ENCODE measurements at regions not wholly inside any gene's neighbourhood (a gene's known extent, or its start where the extent isn't known, plus 50 kb on each side); places are given as distances from the start of the nearest gene placed in this dataset.

DNA sequence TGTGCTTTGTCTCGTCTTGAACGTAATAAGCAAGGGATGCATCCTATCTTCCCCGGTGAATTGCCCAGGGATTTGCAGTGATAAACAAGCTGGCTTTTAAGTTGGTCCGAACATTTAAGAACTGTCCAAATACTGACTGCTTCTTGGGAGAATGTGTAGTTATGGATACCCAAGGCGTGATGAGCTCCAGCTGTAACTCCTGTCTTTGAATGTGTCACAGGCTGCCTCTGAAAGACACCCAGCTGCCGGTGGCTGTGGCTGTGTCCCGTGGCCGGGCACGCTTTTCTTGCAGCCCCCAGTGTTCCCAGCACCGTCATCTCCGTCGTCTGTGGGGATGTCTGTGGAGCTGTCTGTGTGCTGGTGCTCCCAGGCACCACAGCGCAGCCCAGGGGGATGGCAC is 118.1 kb downstream of the GLRX3 start:
- no peaks in the 10 kb centered on the region for H3K27me3 ChIP-seq (ENCODE audit: insufficient read depth, low read depth)
- H3K4me3 ChIP-seq (IDR thresholded peaks at IDR 0.05; ENCODE audit: insufficient read depth, low read depth, low read length): no peak overlapping the region
- H4K20me1 ChIP-seq (ENCODE audit: insufficient read depth): no peaks in the 10 kb centered on the region
- TF ChIP-seq, protein P1, sequence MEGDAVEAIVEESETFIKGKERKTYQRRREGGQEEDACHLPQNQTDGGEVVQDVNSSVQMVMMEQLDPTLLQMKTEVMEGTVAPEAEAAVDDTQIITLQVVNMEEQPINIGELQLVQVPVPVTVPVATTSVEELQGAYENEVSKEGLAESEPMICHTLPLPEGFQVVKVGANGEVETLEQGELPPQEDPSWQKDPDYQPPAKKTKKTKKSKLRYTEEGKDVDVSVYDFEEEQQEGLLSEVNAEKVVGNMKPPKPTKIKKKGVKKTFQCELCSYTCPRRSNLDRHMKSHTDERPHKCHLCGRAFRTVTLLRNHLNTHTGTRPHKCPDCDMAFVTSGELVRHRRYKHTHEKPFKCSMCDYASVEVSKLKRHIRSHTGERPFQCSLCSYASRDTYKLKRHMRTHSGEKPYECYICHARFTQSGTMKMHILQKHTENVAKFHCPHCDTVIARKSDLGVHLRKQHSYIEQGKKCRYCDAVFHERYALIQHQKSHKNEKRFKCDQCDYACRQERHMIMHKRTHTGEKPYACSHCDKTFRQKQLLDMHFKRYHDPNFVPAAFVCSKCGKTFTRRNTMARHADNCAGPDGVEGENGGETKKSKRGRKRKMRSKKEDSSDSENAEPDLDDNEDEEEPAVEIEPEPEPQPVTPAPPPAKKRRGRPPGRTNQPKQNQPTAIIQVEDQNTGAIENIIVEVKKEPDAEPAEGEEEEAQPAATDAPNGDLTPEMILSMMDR (conservative IDR thresholded peaks at IDR 0.05; ENCODE audit: low read depth, low read length): no peak
- no peak overlapping the region for H3K9ac ChIP-seq
- H3K4me2 ChIP-seq: no peak overlapping the region
- H2AFZ ChIP-seq (ENCODE audit: low read depth): no peak overlapping the region
- no peak overlapping the region for H3K27ac ChIP-seq
- no peaks in the 10 kb centered on the region for H3K79me2 ChIP-seq (ENCODE audit: insufficient read depth, low read depth)
- H3K36me3 ChIP-seq (ENCODE audit: insufficient read depth): no peaks in the 10 kb centered on the region
- H3K4me1 ChIP-seq (ENCODE audit: low read depth, poor library complexity, severe bottlenecking): no peaks in the 10 kb centered on the region

DNA sequence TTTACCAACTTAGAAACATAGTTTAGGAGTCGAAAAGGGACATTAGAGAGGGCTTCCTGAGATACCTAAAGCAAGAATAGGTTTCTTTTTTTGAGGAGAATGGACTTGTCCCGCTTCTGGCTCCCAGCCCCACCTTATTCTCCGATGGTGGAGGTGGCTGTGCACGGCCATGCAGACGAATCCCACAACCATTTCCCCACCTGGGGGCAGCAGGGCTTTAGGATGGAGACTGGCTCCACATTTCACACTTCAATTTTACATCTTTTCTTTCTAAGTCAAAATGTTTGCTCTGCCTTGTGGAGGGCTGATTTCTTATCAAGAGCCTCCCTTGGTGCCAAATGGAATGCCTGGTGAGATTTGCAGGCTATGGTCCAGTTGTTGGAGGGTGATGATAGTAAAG is 118.5 kb downstream of the GLRX3 start:
- Histone ChIP-seq H3K79me2 (ENCODE audit: insufficient read depth, low read depth) (no peaks in the 10 kb centered on the region), H3K27ac (no peak overlapping the region), H3K4me3 (IDR thresholded peaks at IDR 0.05; ENCODE audit: insufficient read depth, low read depth, low read length) (no peak overlapping the region), H3K36me3 (ENCODE audit: insufficient read depth) (no peaks in the 10 kb centered on the region), H2AFZ (ENCODE audit: low read depth) (no peak overlapping the region), H3K4me2 (no peak overlapping the region), H3K27me3 (ENCODE audit: insufficient read depth, low read depth) (no peaks in the 10 kb centered on the region), H3K4me1 (ENCODE audit: low read depth, poor library complexity, severe bottlenecking) (no peaks in the 10 kb centered on the region), H3K9ac (no peak overlapping the region), H4K20me1 (ENCODE audit: insufficient read depth) (no peaks in the 10 kb centered on the region)
- TF ChIP-seq, protein P1 (conservative IDR thresholded peaks at IDR 0.05; ENCODE audit: low read depth, low read length): no peak

DNA sequence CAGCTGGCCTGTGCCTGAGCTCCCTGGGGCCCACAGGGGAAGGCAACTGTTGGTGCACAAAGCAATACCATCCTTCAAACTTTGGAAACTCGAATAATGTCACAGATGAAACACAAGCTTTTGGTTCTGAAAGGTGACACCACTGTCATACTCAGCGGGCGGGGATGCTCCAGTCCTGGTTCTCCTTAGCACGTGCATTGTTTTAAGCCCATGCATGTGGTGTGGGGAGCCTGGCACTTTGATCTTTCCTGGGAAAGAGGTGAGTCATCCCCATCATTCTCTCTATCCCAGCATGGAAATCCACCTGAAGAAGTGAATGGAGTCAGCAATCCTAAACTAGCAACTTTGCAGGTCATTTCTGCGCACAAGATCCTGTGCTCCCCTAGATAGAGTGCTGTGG is 119.6 kb downstream of the GLRX3 start:
- TF ChIP-seq, protein P1 (conservative IDR thresholded peaks at IDR 0.05; ENCODE audit: low read depth, low read length): no peak
- Histone ChIP-seq H2AFZ (ENCODE audit: low read depth) (no peak overlapping the region), H3K36me3 (ENCODE audit: insufficient read depth) (no peaks in the 10 kb centered on the region), H3K27me3 (ENCODE audit: insufficient read depth, low read depth) (no peaks in the 10 kb centered on the region), H3K4me1 (ENCODE audit: low read depth, poor library complexity, severe bottlenecking) (no peaks in the 10 kb centered on the region), H3K79me2 (ENCODE audit: insufficient read depth, low read depth) (no peaks in the 10 kb centered on the region), H4K20me1 (ENCODE audit: insufficient read depth) (no peaks in the 10 kb centered on the region), H3K9ac (no peak overlapping the region), H3K27ac (no peak overlapping the region), H3K4me2 (no peak overlapping the region), H3K4me3 (IDR thresholded peaks at IDR 0.05; ENCODE audit: insufficient read depth, low read depth, low read length) (no peak overlapping the region)

DNA sequence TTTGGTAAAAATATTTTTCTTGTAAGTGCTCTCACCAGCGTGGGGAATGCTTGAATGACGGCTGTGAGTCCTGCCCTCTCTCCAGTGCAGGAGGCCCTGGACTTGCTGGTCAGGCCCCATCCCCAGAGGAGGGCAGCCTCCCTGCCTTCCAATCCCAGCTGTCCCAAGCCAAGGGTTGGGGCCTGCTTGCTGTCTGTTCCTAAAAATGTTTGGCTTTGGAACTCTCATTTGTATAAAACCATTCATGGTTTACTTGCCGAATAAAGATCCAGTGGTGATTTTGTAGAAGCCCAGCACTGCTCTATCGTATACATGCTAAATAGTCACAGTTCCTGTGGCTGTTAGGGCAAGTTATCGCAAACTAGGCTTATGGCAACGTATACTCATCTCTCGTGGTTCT is 121.7 kb downstream of the GLRX3 start:
- Histone ChIP-seq H3K79me2 (ENCODE audit: insufficient read depth, low read depth) (no peaks in the 10 kb centered on the region), H3K36me3 (ENCODE audit: insufficient read depth) (no peaks in the 10 kb centered on the region)
- TF ChIP-seq, protein P1 (conservative IDR thresholded peaks at IDR 0.05; ENCODE audit: low read depth, low read length): no peak

More for the DNA sequence above, 121.7 kb downstream of the GLRX3 start:
- Histone ChIP-seq H3K27me3 (ENCODE audit: insufficient read depth, low read depth) (no peaks in the 10 kb centered on the region), H3K4me3 (IDR thresholded peaks at IDR 0.05; ENCODE audit: insufficient read depth, low read depth, low read length) (no peak overlapping the region), H3K27ac (no peak overlapping the region), H3K4me2 (no peak overlapping the region), H3K9ac (no peak overlapping the region), H2AFZ (ENCODE audit: low read depth) (no peak overlapping the region), H4K20me1 (ENCODE audit: insufficient read depth) (no peaks in the 10 kb centered on the region), H3K4me1 (ENCODE audit: low read depth, poor library complexity, severe bottlenecking) (no peaks in the 10 kb centered on the region)

Data from KMS-11 (cell line).